ENCODE measurements at regions not wholly inside any gene's neighbourhood (a gene's known extent, or its start where the extent isn't known, plus 50 kb on each side); places are given as distances from the start of the nearest gene placed in this dataset.

DNA sequence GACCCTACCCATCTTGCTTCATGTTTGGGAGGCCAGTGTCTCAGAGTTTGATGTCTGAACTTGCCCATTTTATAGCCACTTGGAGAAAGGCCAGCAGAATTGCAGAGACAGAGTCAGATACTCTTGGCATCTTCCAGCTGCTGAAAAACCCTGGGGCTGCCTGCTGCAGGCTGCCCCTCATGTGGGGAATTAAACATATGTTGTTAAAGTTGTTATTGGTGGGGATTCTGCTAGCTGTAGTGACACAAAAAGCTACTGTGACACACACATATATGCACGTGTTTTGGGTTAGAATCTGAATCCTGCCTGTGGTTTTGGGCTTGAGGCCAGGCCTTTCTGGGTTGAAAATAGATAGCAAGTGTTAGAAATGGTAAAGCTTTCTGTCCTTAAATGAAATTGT lies 1288.4 kb downstream of the AACS start:
- TF ChIP-seq, protein P1, sequence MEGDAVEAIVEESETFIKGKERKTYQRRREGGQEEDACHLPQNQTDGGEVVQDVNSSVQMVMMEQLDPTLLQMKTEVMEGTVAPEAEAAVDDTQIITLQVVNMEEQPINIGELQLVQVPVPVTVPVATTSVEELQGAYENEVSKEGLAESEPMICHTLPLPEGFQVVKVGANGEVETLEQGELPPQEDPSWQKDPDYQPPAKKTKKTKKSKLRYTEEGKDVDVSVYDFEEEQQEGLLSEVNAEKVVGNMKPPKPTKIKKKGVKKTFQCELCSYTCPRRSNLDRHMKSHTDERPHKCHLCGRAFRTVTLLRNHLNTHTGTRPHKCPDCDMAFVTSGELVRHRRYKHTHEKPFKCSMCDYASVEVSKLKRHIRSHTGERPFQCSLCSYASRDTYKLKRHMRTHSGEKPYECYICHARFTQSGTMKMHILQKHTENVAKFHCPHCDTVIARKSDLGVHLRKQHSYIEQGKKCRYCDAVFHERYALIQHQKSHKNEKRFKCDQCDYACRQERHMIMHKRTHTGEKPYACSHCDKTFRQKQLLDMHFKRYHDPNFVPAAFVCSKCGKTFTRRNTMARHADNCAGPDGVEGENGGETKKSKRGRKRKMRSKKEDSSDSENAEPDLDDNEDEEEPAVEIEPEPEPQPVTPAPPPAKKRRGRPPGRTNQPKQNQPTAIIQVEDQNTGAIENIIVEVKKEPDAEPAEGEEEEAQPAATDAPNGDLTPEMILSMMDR (IDR thresholded peaks at IDR 0.05): no peak
- TF ChIP-seq ZFX (IDR thresholded peaks at IDR 0.05; ENCODE audit: borderline replicate concordance): no peak
